GM21619 (cell line): ENCODE measurements at regions not wholly inside any gene's neighbourhood (a gene's known extent, or its start where the extent isn't known, plus 50 kb on each side); places are given as distances from the start of the nearest gene placed in this dataset.

ENCODE experiments used
- ATAC-seq: cut with Tn5 transposase; IDR thresholded peaks from one replicate; pipeline ENCODE4 v1.9.1; 2021; ENCODE audit not compliant: unreplicated experiment

DNA sequence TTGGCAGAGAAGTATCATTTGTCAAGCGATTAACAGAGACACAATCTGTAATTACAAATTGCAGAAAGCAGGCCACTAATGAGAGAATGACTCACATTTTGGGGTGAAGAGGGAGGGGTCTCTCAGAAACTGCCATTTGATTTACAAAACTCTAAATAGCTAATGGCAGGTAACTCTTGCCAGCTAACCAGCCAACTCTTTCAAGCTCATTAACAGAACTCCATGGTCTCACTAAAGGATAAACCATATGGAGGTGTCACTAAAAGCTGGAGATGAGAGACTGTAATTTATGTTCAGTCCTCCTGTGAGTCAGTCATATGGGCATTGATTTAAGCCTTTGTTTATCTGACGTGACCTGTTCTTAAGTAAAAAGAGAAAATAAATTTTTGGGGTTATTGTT lies 336.4 kb downstream of the FOXG1 start:
- no peak for ATAC-seq

DNA sequence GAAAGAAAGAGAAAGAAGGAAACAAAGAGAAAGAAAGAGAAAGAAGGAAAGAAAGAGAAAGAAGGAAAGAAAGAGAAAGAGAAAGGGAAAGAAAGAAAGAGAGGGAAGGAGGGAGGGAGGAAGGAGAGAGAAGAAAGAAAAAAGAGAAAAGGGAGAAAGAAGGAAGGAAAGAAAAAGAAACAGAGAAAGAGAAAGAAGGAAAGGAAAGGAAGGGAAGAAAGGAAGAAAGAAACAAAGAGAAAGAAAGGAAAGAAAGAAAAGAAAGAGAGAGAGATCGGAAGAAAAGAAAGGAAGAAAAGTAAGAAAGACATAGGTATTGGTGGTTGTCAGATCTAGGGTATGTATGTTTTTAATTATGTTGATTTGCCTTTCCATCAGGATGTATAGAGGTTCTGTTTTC lies 342.3 kb downstream of the FOXG1 start:
- no peak for ATAC-seq

DNA sequence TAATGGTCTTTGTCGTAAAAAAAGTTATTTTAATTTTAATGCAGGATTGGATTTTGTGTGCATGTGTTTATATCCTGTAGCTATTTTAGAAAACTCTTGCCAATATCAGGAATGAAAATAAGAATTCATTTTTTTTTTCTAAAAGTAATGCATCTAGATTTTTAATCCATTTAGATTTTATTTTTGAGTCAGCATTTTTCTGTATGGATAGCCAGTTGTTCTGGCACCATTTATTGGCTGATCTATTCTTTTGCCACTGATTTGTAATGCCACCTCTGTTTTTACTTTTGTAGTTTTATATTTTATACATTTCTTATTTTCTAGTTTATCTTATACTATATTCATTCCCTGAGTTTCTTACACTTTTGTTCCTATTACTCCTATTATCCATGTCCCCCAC lies 343.0 kb downstream of the FOXG1 start:
- no peak for ATAC-seq

DNA sequence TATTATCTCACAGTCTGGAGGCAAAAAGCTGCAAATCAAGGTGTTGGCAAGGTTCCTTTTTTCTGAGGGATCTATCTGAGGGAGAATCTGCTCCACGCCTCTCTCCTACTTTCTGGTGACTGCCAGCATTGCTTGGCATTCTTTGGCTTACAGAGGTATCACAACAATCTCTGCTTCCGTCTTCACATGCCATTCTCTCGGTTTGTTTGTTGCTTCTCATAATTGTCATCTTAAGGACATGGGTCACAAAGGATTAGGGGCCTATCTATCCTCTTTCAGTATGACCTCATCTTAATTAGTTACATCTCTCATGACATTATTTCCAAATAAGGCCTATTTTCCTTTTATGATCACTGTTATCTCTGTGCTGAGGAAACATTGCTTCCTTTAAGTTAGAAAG lies 345.0 kb downstream of the FOXG1 start:
- ATAC-seq: no peak

DNA sequence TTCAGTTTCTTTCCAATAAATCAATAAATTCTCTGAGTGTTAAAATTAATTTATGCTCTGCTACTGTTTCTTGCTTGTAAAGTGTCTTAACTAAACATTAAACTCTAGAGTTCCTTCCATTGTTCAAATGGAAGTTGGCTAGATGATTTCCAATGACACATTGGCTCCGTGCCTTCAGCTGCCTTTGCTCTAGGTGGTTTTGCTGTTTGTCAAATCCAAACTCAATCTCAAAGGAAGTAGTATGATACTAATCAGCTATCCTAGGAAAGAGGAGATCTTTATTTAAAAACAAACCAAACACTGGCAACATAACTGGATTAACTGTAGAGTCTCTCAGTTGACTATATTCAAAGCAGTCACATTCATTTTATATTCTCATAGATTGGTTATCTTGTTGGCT lies 356.4 kb downstream of the FOXG1 start:
- no peak for ATAC-seq

DNA sequence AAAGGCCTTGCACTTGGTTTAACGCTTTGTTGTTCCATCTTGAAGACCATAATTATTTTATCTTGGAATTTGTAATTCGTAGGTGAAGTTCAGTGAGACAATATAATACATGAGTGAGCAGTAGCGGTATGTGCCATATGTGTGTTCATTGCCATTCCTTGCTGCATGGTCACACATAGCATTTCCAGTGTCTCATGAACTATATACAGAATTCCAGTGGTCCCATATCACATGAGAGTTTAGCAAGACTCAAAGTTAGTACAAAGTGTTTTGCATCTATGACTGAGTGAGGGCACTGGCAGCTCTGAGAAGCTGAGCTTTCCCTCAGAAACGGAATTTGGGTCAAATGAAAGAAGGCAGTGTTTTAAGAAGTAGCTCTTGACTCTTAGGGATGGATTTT lies 359.8 kb downstream of the FOXG1 start:
- no peak for ATAC-seq

DNA sequence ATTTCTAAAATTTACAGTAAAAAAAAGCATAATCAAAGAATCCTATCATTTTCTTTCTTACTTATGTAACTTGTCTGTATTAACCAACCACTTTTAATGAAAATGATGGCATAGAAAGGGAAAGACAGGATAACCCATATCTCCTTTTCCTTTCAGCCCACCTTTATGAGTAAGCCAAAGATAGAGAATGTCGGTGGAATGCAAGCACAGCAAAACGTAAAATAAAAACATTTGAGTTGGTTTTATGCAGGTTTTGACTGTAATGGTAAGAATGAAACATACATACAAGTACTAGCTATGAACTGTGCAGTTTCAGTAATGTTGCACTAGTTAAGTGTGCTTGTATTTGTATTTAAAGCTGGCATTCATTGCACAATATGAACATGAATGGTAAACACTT lies 360.3 kb downstream of the FOXG1 start:
- no peak for ATAC-seq

DNA sequence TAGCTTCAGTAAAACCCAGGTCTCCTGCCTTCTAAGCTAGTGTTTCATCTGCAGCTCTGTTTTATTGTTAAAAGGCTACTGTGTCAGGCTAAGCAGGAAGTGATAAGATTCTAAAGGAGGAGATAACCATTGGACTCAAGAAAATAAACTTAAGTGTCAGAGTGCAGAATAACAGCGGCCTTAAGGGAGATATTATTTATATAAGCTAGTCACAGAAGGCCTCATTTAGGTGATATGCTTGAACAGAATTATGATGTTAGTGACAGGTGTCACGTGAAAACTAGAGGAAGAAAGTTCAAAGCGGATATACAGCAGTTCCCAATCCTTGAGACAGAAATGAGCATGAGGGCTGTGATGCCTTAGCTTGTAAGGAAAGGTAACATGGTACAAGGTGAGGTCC lies 373.4 kb downstream of the FOXG1 start:
- no peak for ATAC-seq

DNA sequence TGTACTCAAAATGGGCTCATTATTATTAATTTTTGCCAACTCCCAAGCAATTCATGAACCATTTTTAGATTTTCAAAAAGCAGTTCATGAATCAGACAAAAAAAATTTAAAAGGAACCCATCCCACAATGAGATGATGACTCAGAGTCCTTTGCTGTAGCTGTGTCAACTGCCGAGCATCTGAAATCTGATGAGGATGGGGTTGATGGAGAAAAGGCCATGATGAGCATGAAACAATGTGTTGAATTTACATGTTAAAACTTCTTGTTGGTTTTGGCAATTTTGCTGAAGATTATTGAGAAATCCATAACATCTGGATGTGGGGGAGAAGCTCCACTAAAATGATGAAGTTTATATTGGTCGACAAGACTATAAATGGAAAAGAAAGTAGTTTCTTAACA lies 378.0 kb downstream of the FOXG1 start:
- ATAC-seq: no peak

DNA sequence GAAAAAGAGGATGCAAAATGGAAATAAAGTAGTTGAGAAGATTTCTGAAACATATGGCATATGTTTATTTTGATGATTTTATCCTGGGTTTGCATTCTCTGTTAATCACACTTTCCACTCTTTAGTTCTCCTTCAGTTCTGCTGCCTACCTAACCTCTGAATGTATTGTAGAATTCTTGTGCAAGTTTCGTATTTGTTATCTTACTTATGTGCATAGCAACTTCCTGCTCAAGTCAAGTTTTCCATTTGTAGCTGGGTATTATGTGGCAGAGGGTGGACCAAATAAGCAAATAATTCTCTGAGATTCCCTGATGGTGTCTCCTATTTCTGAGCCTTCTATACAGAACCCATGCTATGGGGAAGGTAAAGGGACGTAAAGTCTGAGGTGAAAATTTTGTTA lies 381.6 kb downstream of the FOXG1 start:
- ATAC-seq: no peak

DNA sequence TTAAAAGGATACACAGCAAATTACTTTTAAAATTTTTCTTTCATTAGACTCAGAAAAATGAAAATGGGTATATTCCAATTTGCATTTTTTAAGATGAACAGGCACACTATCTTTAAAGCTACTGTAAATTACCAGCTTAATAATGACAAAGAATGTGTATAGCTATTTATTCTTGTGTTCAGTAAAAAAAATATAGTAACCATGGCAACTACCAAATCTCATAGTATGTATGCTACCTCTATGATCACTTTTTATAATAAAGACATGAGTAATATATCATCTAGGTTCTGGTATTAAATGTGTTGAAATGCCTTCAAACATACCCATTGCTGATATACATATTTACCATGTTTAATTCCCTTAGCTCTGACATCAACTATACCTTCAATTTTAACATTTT lies 383.2 kb downstream of the FOXG1 start:
- no peak for ATAC-seq

DNA sequence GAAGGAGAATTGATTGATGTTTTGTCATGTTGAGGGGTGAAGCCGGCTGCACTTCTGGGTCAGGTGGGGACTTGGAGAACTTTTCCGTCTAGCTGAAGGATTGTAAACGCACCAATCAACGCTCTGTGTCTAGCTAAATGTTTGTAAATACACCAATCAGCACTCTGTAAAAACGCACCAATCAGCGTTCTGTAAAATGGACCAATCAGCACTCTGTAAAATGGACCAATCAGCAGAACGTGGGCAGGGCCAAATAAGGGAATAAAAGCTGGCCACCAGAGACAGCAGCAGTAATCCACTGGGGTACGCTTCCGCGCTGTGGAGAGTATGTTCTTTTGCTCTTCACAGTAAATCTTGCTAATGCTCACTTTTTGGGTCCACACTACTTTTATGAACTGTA lies 384.1 kb downstream of the FOXG1 start:
- no peak for ATAC-seq

DNA sequence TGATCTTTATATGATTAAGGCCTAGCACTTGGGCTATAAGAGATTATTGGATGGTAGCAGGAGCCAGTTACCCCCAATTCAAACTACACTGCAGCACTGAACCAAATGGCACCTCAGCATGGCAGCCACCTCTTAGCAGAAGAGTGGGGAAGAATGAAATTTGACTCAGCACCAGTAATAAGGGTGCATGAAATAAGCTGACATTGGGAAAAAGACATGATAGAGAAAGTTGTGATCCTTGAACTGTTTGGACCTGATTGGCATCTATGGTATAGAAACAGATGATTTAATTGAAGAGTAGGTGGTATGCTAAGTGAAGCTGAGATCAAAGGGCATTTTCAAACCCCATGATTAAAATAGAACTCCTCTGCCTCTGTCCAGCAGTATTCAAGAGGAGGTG lies 389.5 kb downstream of the FOXG1 start:
- ATAC-seq: no peak

DNA sequence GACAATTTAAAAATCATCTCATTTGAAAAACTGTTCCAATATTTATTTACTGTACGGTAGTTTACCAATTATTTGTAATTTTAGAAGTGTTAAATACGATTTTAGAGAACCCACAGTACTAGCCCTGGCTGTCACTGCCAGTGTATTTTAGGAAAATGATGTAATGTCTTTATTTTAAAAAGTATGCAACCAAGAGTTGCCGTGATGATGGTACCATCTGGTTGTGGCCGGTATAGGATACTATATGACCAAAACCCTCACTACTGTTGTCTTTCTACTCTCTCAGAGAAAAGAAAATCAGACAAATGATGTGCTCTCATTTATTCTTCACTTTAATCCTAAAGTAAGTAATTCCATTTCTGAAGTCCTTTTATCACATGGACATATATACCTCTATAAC lies 395.0 kb downstream of the FOXG1 start:
- ATAC-seq: no peak

DNA sequence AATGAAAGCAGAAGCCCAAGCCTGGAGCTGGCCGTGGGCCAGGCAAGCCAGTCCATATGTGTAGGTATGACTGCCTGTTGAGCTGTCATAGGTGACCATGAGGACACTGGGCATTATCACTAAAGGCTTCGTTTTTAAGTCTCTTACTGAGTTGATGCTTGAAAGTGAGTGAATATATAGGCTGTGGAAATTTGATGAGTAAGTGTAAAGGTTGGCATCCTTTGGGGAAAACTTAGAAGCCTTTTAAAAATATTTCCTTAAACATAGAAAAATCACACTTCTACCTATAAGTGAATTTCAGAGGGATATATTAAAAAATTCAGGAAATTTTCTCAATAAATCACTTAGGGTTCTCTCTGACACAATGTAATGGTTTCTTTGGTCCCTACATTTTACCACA lies 396.5 kb downstream of the FOXG1 start:
- no peak for ATAC-seq

DNA sequence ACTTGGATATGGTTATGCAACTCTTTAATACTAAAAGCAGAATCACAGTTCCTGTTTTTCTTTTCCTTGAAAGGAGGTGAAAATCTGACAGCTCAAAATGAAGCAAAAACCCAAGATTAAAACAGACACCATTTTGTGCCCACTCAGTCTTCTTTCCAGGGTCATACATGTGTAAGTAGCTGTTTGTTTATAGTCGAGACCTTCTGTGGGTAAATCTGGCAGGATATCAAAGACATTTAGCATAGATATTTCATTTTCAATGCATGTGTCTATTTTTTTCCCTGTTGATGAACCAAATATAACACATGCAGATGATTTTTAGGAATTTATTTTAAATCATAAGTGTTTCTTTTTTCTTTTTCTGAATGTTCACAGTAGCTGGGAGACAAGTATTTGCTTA lies 398.8 kb downstream of the FOXG1 start:
- ATAC-seq: no peak

DNA sequence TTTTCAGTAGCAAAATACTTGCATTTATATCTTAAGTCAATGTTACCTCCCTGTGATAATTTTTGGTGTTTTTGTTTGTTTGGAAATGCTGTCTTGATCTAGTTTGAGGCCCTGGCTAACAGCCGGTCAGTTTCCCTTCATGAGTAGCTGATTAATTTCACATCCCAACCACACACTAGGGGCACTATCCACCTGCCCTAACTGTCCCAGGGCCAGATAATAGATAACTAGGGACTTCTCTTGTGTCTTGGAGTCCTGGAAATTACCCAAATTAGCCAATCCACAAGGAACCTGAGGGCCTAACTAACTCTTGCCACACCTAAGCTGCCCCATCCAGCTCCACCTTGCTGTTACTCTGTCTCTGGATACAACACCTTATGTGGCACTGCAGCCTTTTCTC lies 399.9 kb downstream of the FOXG1 start:
- no peak for ATAC-seq

DNA sequence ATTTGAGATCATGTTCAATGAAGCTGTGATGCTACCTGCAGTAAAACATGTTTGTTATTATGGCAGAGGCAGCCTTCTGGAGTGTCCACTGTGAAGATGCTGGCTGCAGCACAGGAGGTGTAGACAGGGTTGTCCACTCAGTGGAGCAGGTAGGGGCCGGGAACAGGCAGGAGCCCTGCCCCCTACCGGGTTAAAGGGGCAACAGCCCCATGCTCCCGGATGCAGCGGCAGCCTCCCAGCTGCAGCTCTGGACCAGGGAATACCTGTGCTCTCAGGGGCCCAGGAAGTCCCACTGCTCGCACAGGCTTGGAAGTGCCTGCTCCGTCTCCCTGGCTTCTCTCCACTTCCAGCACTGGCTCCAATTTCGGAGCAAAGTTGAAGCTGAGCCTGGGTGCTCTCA lies 401.6 kb downstream of the FOXG1 start:
- ATAC-seq: no peak

DNA sequence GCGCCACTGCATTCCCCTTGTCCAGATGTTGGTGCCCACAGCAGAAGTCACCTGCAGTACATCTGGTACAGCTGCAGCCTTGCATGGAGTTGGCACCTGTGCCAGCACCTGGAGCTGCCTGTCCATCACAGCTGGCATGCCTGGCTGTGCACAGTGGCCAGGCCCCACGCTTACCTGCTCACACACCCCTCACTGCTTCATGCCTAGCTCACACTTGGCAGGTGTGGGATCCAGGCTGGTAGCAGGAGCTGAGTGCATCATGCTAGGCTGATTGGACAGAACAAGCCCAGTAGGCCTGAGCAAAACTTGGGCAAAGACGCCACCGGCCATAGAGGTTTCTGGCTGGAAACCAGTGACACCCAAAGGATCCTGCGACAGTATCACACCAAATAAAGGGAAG lies 402.8 kb downstream of the FOXG1 start:
- ATAC-seq: no peak

DNA sequence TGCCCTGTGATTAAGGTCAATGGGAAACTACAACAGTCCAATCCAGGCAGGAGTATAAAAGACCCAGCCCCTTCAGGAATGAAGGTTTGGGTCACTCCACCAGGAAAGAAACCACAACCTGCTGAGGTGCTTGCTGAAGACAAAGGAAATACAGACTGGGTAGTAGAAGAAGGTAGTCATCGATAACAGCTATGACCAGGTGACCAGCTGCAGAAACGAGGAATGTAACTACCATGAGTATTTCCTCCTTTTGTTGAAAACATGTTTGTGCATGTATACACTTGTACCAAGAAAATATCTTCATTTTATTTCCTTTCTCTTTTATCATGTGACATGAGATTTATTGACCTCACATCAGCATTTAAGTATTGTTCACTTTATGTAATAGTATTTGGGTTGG lies 409.1 kb downstream of the FOXG1 start:
- no peak for ATAC-seq

DNA sequence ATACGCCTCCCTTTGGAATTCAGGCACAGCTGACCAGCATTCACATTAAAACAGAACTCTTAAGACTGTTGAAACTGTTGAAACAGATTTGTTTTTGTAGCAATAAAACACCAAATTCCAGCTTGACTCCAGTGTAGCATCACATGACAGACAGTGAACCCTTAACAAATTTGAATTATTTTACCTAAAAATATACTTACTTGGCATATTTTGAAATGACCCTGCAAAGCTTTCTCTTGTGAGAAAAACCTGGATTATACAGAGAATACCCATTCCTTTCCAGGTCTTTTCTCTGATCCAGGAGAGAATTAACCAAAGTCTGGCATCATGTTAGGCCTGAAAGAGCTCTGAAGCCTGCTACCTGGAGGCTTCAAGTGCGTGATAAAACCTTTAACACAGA lies 410.3 kb downstream of the FOXG1 start:
- ATAC-seq: no peak

DNA sequence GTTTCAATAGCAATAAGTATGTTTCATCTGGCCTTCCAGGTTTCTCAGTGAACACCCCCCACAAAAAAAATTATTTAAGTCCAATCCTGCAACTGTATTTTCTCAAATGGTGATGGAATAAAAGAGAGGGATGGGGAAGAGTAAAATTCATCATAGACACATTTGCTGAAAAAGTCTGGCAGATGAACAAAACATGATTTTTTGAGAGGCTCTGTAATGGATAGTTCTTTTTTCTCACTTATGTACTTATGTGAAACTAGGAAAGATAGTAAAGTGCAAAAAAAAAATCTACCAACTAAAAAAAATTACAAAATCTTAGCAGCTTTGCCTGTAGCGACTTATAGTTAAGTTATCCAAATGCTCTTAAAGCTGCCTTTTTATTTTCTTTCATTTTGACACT lies 412.4 kb downstream of the FOXG1 start:
- no peak for ATAC-seq

DNA sequence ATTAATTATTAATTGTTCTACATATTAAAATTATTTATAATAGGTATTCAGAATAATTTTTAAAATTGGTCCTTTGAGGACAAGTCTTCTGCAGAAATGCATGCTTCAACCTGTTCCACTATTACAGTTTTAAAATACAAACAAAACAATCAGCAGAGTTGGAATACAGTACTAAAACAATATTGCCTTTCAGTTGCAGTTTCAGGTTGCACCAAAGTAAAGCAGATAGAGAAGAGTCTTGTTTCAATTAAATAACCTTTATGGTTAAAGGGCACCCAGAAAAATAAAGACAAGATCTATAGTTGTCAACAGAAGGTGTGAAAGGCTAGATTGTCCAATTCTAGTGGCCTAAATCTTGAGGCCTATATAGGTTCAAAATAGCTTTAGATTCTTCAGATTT lies 424.5 kb downstream of the FOXG1 start:
- no peak for ATAC-seq

DNA sequence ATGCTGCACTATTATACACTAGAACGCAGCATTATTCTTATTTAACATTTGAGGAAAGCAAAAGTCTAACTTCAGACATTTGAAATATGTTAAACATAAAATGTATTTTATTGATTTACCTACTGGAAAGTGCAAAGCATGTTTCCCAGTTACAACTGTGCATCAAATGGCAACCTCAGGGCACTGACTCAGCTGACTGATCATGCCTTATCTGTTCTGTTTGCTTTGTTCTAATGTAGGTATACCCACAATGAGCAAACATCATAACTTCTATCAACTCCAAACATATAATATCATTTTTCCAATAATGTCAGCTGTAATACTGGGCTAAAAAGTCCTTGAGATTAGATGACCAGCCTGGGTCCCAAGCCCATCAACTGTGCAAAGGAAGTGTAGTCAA lies 431.0 kb downstream of the FOXG1 start:
- no peak for ATAC-seq
